ENCODE measurements at regions not wholly inside any gene's neighbourhood (a gene's known extent, or its start where the extent isn't known, plus 50 kb on each side); places are given as distances from the start of the nearest gene placed in this dataset.

GRCh38 chr5:34585601-34586104, 70.5 kb upstream of the RAI14 start:
- TF ChIP-seq, protein P1, sequence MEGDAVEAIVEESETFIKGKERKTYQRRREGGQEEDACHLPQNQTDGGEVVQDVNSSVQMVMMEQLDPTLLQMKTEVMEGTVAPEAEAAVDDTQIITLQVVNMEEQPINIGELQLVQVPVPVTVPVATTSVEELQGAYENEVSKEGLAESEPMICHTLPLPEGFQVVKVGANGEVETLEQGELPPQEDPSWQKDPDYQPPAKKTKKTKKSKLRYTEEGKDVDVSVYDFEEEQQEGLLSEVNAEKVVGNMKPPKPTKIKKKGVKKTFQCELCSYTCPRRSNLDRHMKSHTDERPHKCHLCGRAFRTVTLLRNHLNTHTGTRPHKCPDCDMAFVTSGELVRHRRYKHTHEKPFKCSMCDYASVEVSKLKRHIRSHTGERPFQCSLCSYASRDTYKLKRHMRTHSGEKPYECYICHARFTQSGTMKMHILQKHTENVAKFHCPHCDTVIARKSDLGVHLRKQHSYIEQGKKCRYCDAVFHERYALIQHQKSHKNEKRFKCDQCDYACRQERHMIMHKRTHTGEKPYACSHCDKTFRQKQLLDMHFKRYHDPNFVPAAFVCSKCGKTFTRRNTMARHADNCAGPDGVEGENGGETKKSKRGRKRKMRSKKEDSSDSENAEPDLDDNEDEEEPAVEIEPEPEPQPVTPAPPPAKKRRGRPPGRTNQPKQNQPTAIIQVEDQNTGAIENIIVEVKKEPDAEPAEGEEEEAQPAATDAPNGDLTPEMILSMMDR (IDR thresholded peaks at IDR 0.05; ENCODE audit: low read depth, low read length), result no peak
- TF ChIP-seq POLR2A (IDR thresholded peaks at IDR 0.05; ENCODE audit: extremely low read depth, insufficient read length), result no peak
